Natural killer cell (primary cell): ENCODE measurements at regions not wholly inside any gene's neighbourhood (a gene's known extent, or its start where the extent isn't known, plus 50 kb on each side); places are given as distances from the start of the nearest gene placed in this dataset.
"Not testable (repeated sequence)": the region's sequence is repeated elsewhere in the genome, so short reads cannot be mapped to it uniquely, and the experiment has no call there.

ENCODE experiments used
- ATAC-seq, 3 donors: fragments of 150-1000 bp in 2 of 3; fragments of 200-7000 bp in 1 of 3; cut with Tn5 transposase; 1 replicate in 1 of 3; 2 replicates in 2 of 3; pipeline ENCODE4 v1.10.0; 2021; ENCODE audit warnings: mild to moderate bottlenecking in 2 of 3, moderate library complexity in 2 of 3
- DNase-seq, 2 donors: peaks; one replicate each; pipeline versions ENCODE4 v3.0.0 to v3.0.0-alpha.2; 2013 to 2021; ENCODE audit warnings: mixed read lengths in 1 of 2
- H3K27ac ChIP-seq: one replicate; pipeline ENCODE4 v1.5.1; 2013; ENCODE audit warnings: mild to moderate bottlenecking, low read length
- H3K27me3 ChIP-seq: one replicate; pipeline ENCODE4 v1.6.1; 2013; ENCODE audit warnings: low read length; ENCODE audit not compliant: control insufficient read depth, insufficient read depth
- H3K36me3 ChIP-seq: one replicate; pipeline ENCODE4 v1.6.1; 2013; ENCODE audit warnings: low read length; ENCODE audit not compliant: control insufficient read depth, insufficient read depth
- H3K4me1 ChIP-seq: one replicate; pipeline ENCODE4 v1.6.1; 2013; ENCODE audit warnings: low read length; ENCODE audit not compliant: control insufficient read depth, insufficient read depth
- H3K4me3 ChIP-seq: one replicate; pipeline ENCODE4 v1.5.1; 2013; ENCODE audit warnings: low read length
- H3K9me3 ChIP-seq: one replicate; pipeline ENCODE4 v1.6.1; 2013; ENCODE audit warnings: low read length; ENCODE audit not compliant: control insufficient read depth, insufficient read depth
- H3K27ac Mint-ChIP-seq, 2 donors: one replicate each; pipeline ENCODE4 v1.8.0; 2022; ENCODE audit warnings: mild to moderate bottlenecking in 2 of 2, mixed read lengths in 2 of 2, moderate library complexity in 1 of 2
- H3K27me3 Mint-ChIP-seq, 2 donors: one replicate each; pipeline ENCODE4 v1.8.0; 2022; ENCODE audit warnings: low read depth in 2 of 2, mixed read lengths in 2 of 2
- H3K36me3 Mint-ChIP-seq: one replicate; pipeline ENCODE4 v1.8.0; 2022; ENCODE audit warnings: mixed read lengths
- H3K4me1 Mint-ChIP-seq, 2 donors: one replicate each; pipeline ENCODE4 v1.8.0; 2022; ENCODE audit warnings: mixed read lengths in 2 of 2
- H3K4me3 Mint-ChIP-seq: one replicate; pipeline ENCODE4 v1.8.0; 2022; ENCODE audit warnings: mild to moderate bottlenecking, moderate library complexity, mixed read lengths
- H3K9me3 Mint-ChIP-seq, 2 donors: one replicate each; pipeline ENCODE4 v1.8.0; 2022; ENCODE audit warnings: mixed read lengths in 2 of 2
- CTCF ChIP-seq: fragments of 200-600 bp; IDR thresholded peaks from one replicate; pipeline ENCODE4 v1.8.0; 2022; ENCODE audit warnings: antibody characterized with exemption
- whole genome bisulfite sequencing: methylation state at CpG from one replicate; pipeline ENCODE4 v1.1.7; 2013; ENCODE audit warnings: missing lambda C conversion rate; ENCODE audit not compliant: insufficient coverage; 5-methylcytosine and 5-hydroxymethylcytosine counted together
- intact Hi-C: fragments of 100-400 bp; cut with micrococcal nuclease; formaldehyde crosslinking; loops from one replicate; pipeline ENCODE4 v1.14.2; 2022

- no peak overlapping the region for H3K27ac Mint-ChIP-seq
- no peaks in the 10 kb centered on the region for H3K4me1 Mint-ChIP-seq
- Histone ChIP-seq H3K27me3 (no peaks in the 10 kb centered on the region), H3K27ac (no peak overlapping the region), H3K36me3 (no peaks in the 10 kb centered on the region), H3K9me3 (no peaks in the 10 kb centered on the region), H3K4me1 (no peaks in the 10 kb centered on the region), H3K4me3 (no peak overlapping the region)
- no peaks in the 10 kb centered on the region for H3K36me3 Mint-ChIP-seq
- H3K4me3 Mint-ChIP-seq, result no peak overlapping the region
- DNase-seq (no peak), ATAC-seq (no peak)
- H3K27me3 Mint-ChIP-seq, result no peaks in the 10 kb centered on the region
- TF ChIP-seq CTCF, result no peak
- H3K9me3 Mint-ChIP-seq, result peaks cover 11 to 17% of the 10 kb centered on the region in 2 donors
- intact Hi-C loops, result no loop called here
- WGBS, result 100% methylated on average over 2 of the region's 4 CpGs
These were observed 764.3 kb upstream of the CTNND2 start for GRCh38 chr5:12668564-12668963.

GRCh38 chr5:12667818-12668217 lies 763.6 kb upstream of the CTNND2 start:
- ATAC-seq, H3K36me3 ChIP-seq, H3K27ac ChIP-seq, DNase-seq, H3K27ac Mint-ChIP-seq, H3K4me1 Mint-ChIP-seq, H3K27me3 Mint-ChIP-seq, intact Hi-C loops, H3K4me1 ChIP-seq, H3K9me3 ChIP-seq, H3K36me3 Mint-ChIP-seq, H3K4me3 Mint-ChIP-seq, H3K27me3 ChIP-seq, H3K4me3 ChIP-seq: not testable (repeated sequence)
- H3K9me3 Mint-ChIP-seq, result peaks cover 11 to 17% of the 10 kb centered on the region in 2 donors
- 94% methylated on average over 11 of the region's 12 CpGs for WGBS

GRCh38 chr5:12665772-12666171 lies 761.5 kb upstream of the CTNND2 start:
- not testable (repeated sequence) for H3K36me3 Mint-ChIP-seq
- WGBS, result 90% methylated on average over 8 of the region's 13 CpGs

GRCh38 chr5:12662545-12663314 lies 758.5 kb upstream of the CTNND2 start:
- H3K27ac ChIP-seq, result no peak overlapping the region
- no peaks in the 10 kb centered on the region for H3K4me1 ChIP-seq
- Mint-ChIP-seq H3K36me3 (no peaks in the 10 kb centered on the region), H3K27me3 (no peaks in the 10 kb centered on the region), H3K4me3 (no peak overlapping the region), H3K9me3 (peaks cover 18 to 29% of the 10 kb centered on the region in 2 donors), H3K27ac (no peak overlapping the region), H3K4me1 (no peaks in the 10 kb centered on the region)
- no peaks in the 10 kb centered on the region for H3K27me3 ChIP-seq
- intact Hi-C loops, result no loop called here
- no peak overlapping the region for H3K4me3 ChIP-seq
- ATAC-seq, result no peak
- no peak for DNase-seq
- peaks cover 3% of the 10 kb centered on the region for H3K9me3 ChIP-seq
- no peaks in the 10 kb centered on the region for H3K36me3 ChIP-seq
- 90% methylated on average over 19 of the region's 20 CpGs for WGBS
- TF ChIP-seq CTCF, result no peak

More at GRCh38 chr5:12665772-12666171, 761.5 kb upstream of the CTNND2 start:
- H3K36me3 ChIP-seq, ATAC-seq, DNase-seq, H3K4me1 ChIP-seq, H3K4me3 Mint-ChIP-seq, H3K9me3 ChIP-seq, H3K27ac ChIP-seq, H3K4me3 ChIP-seq, H3K4me1 Mint-ChIP-seq, H3K27me3 Mint-ChIP-seq, H3K27ac Mint-ChIP-seq, H3K27me3 ChIP-seq, intact Hi-C loops: not testable (repeated sequence)
- peaks cover 13 to 20% of the 10 kb centered on the region in 2 donors for H3K9me3 Mint-ChIP-seq
